NCI-H187 treated with DMSO at 0.1 percent for 48 hours (cell line): ENCODE measurements at regions not wholly inside any gene's neighbourhood (a gene's known extent, or its start where the extent isn't known, plus 50 kb on each side); places are given as distances from the start of the nearest gene placed in this dataset.
"Not testable (repeated sequence)": the region's sequence is repeated elsewhere in the genome, so short reads cannot be mapped to it uniquely, and the experiment has no call there.

ENCODE experiments used
- DNase-seq: peaks from one replicate; lab custom pipeline; 2025; lab: John Stamatoyannopoulos, UW

- no peak for DNase-seq
Observed at GRCh38 chr2:236991874-236992273, 93.8 kb upstream of the COPS8 start.

- DNase-seq, result no peak
Observed at GRCh38 chr2:236993286-236993685, 92.4 kb upstream of the COPS8 start.

DNA sequence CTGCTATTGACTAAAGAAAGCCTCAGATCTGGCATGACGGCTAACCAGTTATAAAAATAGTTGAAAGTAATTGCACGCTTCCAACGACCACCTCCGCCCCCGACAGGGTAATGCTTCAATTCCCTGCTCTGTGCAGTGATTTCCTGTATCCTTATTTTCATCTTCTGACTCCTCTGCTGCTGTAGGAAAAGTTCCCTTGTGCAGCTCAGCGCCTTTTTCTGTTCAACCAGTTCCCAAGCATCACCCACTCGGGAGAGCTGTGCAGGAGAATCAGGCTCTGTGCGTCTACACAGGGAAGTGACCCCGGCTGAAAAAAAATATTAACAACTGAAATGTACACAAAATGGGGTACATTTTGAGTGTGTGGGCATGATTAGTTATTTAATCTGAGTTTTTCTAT lies 91.3 kb upstream of the COPS8 start:
- no peak for DNase-seq

GRCh38 chr2:236997069-236997715 lies 88.5 kb upstream of the COPS8 start:
- DNase-seq, result no peak

DNA sequence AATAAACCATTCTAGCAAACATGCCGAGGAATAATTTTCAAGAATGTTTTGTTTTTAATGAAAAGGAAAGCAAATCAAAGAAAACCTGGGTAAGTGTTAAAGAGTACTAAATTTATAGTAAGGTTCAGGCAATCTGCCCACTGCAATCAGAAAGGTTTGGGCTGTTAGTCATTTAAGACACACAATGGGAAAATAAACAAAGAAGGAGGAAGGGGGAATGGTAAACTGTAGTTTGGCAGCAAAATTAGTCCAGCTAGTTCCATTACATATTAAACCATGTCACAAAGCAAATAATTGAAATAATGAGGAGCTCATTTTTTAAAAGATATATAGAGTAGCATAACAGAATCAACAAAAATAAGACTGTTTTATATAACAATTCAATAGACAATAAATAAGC lies 87.5 kb upstream of the COPS8 start:
- DNase-seq, result no peak

DNA sequence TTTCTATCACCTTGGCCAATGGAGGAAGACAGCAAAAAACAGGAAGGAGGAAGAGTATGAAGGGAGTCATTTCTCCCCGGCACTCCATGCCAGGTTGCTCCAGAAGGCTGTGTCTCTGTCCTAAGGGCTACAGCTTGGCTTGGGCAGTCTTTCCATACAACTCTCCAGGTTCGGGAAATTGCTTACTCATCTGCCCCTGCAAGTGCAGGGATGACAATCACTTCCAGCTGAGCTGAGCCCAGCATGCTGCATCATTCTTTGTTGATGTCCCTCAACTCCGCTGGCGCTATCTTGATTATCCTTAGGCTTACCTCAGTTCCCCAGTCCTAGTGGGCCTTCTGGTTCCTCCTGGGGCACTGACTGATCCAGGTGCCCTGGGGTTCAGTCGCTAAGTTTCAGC lies 86.9 kb upstream of the COPS8 start:
- DNase-seq, result no peak

- DNase-seq, result no peak
Observed at GRCh38 chr2:237000481-237000880, 85.2 kb upstream of the COPS8 start.

GRCh38 chr2:237005341-237005740 lies 80.3 kb upstream of the COPS8 start:
- DNase-seq, result not testable (repeated sequence)

- no peak for DNase-seq
Observed at GRCh38 chr2:237011206-237011795, 74.4 kb upstream of the COPS8 start.

- no peak for DNase-seq
Observed at GRCh38 chr2:237012004-237012403, 73.7 kb upstream of the COPS8 start.

GRCh38 chr2:237012577-237013267 lies 73.0 kb upstream of the COPS8 start:
- no peak for DNase-seq

GRCh38 chr2:237016121-237016915 lies 69.4 kb upstream of the COPS8 start:
- no peak for DNase-seq

DNA sequence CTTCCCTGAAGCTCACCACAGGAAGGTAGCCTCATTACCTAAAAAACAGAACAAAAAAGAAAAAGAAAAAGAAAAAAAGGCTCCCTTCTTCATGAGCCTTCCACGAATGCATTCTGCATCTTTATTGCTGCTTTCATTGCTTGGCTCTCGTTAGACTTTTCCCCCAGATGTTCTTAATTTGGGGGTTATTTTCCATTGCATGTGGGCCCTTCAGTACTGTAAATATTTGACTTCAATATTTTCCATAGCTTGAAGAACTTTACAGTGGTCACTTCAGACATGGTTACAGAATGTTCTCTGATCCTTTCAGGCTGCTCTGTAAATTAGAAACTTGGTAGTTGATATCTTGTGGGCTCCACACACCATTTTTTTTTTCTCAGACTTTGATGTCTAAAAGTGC lies 65.6 kb upstream of the COPS8 start:
- no peak for DNase-seq

DNA sequence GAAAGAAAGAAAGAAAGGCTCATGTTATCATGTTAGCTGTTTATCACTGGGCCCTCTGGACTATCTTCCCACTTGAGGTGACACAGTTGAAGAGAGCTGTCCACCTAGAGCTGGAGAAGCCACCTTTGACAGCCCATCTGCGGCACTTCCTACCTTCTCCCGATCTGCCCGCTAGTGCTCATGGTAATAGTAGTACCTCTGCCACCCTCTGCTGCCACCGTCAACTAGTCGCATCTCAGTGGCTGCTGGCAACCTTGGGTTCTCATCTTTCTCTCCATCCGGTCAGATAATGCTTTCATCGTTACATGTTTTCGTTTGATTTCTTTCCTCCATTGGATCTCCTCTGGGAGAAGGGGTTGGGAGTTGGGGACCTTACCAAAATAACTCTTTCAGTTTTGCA lies 63.2 kb upstream of the COPS8 start:
- DNase-seq, result no peak

DNA sequence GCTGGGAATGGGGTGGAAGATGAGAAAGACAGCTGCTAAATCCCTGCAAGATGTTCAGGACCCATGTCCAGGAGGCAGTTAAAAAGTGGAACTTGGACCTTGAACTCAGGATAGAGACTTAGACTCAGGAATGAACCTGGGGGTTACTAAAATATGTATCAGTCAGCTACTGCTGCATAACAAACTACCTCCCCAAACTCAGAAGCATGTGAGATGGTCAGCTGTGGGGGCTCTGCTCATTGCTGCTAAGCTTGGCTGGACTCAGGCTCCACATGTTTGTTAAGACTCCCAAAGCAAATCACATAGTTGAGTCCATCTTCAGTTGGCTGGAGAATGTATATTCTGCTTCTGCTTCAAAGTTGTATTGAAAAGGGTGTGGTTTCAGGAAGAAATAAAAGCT lies 61.4 kb upstream of the COPS8 start:
- DNase-seq, result no peak

DNA sequence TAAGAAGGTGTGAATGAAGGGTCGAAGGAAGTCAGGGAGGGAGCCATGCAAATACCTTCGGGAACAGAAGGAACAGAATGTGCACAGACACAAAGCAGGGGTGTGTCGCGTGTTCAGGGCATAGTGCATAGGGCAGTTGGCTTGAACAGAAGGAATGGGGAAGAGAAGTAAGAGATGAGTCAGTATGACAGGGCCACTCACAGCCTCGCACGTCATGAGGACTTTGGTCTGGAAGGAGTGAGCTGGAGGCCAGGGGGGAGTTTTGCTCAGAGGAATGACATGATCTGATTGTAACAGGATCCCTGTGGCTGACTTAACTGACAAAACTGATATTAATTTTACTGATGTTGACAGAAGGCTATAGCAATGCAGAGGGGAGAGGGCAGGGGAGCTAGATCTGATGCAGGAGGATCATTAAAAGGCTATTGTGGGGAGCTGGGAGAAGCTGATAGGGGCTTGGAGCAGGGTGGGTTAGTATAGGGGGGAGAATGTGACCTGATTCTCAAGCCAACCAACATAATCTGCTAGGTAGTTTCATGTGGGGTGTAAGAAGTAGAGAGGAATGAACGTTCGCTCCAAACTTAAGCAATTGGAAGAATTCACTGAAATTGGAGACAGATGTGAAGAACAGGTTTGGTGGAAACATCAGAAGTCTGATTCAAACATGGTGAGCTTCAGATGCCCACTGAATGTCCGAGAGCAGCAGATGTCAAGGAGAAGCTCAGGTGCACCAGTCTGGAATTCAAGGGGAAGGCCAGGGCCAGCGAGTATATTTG lies 60.4 kb upstream of the COPS8 start:
- DNase-seq, result no peak

DNA sequence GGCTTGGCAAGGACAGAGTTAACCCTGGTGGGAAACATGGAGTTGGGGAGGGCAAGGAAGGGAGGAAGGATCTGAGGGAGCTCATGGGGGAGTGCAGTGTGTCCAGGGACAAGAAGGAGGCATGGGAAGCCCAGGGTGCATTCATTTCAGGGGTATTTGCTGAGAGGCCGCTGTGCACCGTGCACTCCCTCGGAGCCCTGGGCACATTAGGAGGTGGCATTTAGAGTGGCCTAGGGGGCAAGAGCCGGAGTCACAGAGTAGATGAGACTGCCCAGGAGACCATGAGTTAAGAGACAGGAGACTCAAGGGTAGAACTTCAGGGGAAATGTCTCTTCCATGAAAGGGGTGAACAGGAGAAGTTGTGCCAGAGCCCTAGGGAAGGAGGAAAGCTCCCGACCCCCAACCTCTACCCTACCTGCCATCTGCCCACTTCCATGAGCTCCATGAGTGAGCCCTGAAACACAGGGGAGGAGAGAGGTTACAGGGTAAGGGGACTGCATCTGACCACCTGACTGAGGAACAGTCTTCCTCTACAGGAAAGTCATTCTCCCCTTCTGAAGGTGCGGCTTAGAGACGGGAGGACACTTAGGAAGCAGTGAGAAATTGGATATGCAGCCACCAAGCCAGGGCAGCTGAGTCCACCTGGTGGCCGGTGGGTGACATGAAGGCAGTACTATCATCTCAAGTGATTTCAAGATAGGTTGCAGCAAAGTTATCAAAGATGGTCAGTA lies 58.5 kb upstream of the COPS8 start:
- peak; percentile 60 for DNase-seq

- no peak for DNase-seq
Observed at GRCh38 chr2:237027712-237028029, 58.0 kb upstream of the COPS8 start.

- DNase-seq, result no peak
Observed at GRCh38 chr2:237030382-237030781, 55.3 kb upstream of the COPS8 start.

GRCh38 chr2:237033536-237034060 lies 52.1 kb upstream of the COPS8 start:
- no peak for DNase-seq

GRCh38 chr2:237035781-237036475 lies 49.8 kb upstream of the COPS8 start:
- no peak for DNase-seq
